HG03342 (cell line): ENCODE measurements at regions not wholly inside any gene's neighbourhood (a gene's known extent, or its start where the extent isn't known, plus 50 kb on each side); places are given as distances from the start of the nearest gene placed in this dataset.

Source experiments
- ATAC-seq: cut with Tn5 transposase; IDR thresholded peaks from one replicate; pipeline ENCODE4 v1.9.1; 2021; ENCODE audit warnings: mild to moderate bottlenecking, moderate library complexity; ENCODE audit not compliant: unreplicated experiment

DNA sequence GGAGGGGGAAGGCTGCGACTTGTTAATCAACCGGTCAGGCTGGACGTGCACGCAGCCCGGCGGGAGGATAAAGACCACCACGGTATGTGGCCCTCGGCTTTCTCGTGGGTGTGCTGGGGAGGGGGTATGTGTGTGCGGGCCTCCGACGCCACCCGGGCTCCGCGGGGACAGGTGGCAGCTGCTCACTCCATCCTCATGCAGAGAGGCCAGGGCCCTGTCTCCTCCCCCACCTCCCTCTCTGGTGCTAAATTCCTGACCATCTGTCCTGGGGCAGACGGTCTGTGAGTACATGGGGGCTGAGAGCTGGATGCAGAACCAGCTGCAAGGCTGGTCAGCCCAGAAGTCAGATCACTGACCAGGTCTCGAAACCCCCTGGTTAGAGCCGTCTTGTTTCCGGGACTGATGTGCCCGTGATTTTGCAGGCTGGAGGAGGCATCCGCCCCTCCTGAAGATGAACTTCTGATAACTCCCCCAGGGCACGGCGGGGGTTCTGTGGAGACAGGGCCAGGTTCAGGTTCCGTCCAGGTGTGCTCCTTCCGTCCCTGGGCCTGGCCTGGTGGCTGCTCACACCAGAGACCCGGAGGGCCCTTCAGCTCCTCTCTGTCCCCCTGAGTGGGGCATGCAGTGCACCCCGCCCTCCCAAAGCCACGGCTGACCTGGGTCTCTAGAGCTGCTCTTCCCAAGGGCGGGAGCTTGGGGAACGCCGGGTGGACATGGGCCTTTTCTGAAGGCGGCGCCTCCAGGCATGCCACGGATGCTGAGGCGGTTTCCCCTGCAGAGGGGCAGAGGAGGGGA is 1119.7 kb downstream of the BRD1 start:
- no peak for ATAC-seq

DNA sequence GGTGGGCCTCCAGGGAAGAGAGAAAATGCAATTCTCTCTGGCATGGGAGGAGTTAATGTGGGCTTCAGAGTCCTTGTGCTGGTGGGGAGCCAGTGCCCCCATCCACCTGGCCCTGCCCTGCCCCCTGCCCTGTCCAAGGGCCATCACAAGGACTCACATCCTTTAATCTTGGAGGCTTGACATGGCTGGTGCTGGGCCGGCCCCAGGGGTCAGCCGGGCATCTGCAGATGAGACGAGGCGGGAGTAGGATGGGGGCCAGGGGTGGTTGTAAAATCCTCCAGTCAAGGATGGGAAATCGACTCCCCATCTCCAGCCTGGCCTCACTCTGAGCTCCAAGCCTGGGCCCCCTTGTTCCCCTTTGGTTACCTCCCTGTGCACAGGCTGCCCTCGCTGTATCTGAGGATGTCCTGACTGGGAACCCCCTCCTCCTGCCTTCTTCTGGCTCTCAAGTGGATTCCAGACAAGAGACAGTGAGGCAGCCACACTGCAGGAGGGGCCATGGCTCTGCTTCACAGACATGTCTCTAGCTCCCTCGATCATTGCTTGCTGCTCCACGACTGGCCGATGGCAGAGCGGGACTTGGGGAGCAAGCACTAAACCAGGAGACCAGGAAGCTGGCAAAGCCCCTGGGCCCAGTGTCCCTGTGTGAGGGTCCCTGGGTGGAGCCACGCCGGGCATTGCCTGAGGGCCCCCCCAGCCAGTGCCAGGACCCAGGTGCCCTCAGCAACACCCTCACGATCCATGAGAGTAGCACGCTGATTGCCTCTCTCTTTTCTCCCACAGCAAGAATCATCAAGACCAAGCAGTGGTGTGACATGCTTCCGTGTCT is 1120.5 kb downstream of the BRD1 start:
- ATAC-seq: no peak

DNA sequence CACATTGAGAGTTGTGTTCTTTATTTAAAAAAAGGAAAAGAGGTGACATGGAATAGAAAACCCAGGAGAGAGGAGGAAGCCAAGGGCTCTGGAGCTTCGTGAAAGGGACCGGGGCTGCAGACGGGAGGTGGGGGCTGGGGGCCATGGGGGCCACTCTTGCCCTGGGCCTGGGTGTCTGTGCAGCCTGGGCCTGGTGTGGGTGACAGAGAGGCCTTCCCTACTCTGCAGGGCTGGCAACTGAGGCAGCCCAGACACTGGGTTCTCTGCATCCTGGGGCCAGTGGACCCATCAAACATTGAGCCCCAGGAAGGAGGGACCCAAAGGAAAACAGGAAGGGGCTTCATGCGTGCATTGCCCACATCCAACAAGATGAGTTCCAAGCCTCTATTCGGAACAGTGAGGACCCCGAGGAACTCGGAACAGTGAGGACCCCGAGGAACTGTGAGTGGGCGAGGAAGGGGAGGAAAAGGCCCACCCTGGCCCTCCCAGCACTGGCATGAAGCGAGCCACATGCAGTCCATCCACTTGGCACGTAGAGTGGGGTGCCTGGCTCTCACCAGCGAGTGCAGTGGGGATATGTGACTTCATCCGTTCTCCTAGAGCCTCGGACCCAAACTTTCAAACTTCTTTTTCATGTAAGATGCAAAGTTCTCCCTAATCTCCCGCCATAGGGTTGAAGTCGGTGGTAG is 1121.6 kb downstream of the BRD1 start:
- no peak for ATAC-seq

DNA sequence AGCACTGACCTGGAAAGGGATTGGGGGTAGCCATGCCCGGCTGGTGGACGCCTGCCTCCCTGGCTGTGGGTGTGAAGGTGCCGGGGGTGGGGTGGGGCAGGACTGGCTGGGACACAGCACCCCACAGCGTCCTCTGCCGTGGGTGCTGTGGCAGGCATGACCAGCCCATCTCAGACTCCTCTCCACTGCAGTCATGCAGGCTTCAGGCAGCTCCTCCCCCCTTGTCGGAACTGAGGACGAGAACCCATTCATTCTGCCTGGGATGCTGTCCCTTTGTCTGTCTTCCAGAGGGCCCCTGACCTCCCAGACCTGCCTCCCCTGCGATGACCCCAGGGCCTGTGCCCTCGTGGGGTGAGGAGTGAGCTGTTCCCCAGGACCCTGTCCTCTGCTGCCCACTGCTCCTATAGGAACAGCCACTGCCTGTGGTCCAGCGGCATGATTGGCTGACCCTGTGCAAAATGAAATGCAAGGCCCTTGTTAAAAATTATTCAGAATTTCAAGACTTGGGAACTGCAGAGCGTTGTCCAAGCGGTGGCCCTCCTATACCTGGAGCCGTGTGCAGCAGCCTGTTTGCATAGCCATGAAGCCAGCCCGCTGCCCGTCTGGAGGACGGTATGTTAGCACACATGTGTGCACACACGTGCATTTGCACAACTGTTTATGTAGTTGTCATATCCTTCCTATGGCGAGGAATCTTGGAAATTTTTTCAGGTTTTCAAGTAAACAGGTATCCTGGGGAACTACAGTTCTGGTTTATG is 1122.3 kb downstream of the BRD1 start:
- no peak for ATAC-seq

DNA sequence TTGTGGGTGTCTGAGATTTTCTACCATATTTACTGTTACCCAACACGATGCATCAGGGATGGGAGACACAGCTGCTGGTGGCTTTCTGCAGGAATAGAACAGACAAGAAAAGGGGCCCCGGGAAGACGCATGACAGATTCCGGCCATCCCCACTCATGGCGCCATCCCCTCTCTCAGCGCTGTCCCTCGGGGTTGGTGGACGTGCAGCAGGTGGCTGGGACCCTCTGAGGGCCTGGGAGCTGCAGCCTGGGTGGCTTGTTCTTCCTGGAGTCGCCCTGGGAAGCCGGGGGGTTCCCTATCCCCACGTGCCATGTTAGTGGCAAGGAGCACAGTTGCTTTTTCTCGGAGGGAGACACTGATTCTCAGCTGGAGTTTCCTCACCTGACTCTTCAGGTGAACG is 1123.3 kb downstream of the BRD1 start:
- no peak for ATAC-seq

DNA sequence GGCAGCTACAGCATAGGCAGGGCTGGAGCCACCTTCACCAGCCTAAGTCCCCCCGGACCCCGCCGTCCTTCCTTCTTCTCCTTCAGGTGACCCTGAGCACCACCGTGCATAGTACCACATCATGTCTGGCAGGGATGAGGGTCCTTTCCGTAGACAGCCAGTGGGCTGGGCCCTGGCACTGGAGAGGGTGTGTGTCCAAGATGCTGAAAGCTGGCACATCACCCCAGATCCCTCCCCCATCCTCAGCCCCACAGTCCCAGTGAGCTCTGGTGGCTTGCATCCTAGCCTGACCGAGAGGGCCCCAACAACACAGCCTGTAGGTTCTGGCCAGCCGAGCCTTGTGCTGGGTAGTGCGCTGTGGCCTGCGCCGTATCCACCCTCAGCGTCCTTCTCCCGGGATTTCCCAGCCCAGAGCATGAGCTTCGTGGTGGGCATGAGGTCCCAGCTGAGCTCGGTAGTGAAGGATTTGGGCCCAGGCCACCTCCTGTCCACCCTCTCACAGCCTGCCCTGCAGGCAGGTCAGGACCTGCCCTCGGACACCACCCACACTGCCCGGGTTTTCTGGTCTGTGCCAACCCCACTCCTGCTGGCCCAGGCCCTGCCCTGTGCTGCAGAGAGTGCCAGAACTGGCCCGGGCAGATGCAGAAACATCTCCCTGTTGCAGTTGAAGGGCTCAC is 1124.3 kb downstream of the BRD1 start:
- ATAC-seq: no peak

DNA sequence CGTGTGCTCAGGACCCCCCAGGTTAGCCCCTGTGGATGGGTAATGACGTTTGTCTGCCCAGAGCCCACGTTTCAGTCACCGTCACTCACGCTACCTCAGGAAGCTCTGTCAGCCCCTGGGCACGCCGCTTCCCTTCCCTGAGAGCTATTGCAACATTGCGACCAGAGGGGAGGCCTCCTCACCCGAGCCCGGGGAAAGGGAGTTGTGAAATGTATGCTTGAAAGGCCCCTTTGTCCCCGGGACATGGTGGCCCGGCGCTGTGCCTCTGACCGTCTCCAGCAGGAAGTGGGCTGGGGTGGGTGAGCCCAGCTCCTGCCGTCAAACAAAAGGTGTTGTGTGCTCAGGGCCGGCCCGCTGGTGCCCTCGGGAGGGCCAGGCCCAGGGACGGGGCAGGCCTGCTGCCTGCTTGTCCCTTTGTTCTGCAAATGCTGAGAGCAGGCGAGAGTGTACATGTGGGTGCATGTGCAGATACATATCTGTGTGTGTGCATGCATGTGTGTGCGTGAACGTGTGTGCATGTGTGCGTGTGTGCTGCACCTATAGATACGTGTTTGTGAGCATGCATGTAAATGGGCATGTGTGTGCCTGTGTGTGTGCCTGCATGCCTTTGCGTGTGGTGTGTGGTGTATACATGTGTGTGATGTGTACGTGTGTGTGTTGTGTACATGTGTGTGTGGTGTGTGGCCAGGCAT is 1125.0 kb downstream of the BRD1 start:
- no peak for ATAC-seq

DNA sequence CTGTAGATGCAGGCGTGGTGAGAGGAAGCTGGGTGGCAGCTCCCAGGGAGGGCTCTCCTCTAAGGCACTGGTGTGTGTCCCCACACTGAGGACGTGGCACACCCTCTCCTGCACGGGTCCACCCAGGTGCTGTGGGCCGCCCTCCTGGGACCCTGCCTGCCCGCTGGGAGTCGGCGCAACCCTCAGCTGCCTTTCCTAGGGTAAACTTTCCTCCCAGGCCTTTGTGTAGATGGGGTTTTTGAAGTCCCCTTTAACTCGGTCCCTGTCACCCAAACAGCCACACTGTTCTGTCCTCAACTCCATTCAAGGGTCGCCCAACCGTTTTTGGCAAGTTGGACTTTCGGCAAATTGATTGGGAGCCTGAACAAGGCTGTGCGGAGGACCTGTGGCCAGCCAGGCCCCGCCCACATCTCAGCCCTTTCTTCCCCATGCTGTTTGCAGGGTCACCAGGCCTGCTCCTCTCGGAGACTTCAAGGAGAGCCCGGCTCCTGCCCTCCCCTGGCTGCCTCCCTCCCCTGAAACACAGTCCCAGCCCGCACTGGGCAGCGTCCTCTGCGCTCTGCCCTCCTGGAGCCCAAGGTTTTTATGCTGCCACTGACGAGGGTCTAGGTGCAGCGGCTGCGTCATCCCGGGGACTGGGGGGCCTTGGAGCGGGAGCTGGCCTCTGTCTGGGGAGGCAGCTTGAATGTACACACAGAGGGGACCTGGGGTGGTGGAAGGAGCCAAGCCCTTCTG is 1126.2 kb downstream of the BRD1 start:
- ATAC-seq: no peak

DNA sequence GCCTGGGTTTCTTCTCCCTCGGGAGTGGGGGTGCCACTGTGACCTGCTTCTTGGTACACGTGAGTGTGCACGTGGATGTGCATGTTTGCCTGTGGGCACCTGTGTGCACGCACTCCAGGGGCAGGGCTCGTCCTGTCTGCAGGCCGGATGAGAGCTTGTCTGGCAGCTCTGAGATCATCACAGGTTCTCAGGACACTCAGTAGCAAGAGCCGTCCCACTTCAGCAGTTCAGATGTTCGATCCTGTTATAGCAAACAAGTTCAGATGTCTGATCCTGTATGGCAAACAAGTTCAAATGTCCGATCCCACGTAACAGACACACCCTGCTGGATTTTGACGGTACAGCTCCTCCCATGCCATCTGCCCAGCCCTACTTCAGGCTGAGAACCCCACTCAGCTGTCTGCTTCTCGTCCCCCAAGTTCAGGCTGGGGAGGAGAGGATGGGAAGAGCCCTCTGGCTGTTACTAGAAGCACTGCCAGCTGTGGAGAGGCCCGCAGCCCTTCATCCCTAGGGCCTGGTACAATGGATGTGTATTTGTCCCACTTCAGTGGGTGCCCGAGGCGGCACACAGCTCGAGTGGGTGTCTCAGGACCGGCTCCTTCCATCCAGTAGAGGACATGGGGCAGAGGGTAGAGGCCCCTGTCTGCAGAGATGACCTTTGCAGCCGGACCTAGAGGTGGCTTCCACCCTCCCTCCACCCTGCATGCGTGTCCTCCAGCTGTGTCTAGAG is 1126.9 kb downstream of the BRD1 start:
- no peak for ATAC-seq

DNA sequence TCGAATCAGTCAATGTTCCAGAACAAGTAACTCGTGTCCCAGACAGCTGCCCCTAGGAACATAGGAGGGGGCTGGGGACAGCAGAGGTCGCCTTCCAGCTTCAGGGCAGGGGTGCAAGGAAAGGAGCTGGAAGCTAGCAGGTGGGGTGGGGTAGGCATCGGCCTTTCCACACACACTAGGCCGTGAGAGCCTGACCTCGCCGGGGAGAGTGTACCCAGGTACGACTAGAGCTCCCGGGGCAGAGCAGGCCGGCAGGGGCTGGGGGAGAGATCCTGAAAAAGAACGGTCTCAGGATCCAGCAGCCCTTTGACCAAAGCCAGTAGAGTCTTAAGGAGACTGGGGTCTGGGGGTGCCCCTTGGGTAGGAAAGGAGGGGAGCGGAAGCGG is 1127.5 kb downstream of the BRD1 start:
- no peak for ATAC-seq

DNA sequence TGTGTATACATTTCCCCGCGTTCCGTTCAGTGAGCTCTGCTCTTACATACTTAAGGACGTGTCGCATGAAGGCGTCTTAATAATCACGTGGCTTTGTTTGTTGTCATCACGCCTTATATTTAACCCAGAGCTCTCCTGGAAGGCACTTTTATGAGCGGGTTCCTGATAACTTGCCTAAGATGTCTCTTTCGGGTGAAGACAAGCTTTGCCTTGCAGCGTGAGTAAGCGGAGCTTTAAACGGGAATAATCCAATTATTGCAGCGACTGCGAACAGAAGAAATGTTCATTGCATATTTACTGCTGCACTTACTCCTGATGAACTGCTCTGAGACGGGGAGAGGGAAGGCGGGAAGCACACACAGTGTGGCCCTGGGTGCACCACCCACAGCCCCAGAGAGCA is 1128.2 kb downstream of the BRD1 start:
- no peak for ATAC-seq

DNA sequence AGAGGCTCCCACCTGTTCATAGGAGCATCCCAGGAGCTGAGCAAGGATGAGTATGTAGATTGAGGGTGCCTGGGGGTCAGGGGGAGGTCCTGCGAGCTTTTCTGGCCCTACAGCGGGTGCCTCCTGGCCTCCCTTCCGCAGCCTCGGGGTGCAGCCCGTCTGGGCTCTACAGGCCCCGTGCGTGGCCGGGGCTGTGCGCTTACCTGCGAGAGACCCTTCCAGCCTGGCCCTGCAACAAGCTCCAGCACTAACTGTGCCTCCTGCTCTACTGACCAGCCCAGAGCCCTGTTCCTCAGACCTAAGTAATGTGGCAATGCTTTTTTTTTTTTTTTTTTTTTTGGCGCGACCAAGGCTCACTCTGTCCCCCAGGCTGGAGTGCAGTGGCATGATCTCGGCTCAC is 1129.1 kb downstream of the BRD1 start:
- no peak for ATAC-seq

DNA sequence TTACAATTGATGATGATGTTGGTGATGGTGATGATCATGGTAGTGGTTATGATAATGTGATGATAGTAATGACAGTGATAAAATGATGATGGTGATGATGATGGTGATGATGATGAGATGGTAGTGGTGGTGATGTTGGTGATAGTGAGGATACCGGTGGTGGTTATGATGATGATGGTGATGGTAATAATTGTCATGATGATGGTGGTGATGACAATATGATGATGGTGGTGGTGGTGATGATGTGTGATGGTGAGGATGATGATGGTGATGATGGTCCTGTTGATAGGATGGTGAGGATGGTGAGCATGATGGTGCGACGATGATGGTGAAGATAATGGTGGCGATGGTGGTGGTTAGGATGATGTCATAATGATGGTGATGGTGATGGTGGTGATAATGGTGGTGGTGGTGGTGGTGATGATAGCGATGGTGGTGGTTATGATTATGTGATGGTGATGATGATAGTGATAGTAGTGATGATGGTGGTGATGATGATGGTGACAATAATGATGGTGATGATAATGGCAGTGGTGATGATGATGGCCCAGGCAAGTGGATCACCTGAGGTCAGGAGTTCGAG is 1129.9 kb downstream of the BRD1 start:
- no peak for ATAC-seq

DNA sequence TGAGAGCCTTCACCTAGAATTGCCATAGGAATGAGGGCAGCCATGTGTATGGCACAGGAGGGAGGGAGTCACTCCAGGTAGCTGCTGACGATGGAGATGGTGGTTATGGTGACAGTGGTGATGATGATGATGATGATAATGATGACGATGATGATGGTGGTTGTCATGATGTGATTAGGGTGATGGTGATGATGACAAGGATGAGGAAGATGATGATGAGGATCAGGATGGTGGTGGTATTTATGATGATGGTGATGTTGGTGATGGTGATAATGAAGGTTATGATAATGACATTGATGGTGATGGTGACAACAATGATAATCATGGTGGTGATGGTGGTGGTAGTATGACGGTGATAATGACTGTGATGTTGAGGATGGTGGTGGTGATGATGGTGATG is 1130.5 kb downstream of the BRD1 start:
- ATAC-seq: no peak

DNA sequence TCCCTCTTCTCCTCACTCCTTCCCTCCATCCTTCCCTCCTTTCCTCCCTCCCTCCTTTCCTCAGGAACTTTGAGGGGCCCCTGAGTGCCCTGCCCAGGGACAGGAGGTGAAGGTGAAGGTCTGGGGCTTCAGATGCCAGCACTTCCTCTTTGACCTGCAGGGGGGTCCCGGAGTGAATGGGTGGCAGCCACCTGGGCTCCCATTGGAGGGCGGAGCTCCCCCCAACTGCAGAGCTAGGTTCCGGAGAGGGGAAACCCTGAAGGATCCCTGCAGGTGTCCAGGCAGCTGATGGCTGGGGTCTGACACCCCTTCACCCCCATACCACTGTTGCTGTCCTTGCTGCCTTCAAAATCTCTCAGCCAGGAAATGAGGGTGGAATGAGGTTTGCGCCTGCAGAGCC is 1131.3 kb downstream of the BRD1 start:
- no peak for ATAC-seq

DNA sequence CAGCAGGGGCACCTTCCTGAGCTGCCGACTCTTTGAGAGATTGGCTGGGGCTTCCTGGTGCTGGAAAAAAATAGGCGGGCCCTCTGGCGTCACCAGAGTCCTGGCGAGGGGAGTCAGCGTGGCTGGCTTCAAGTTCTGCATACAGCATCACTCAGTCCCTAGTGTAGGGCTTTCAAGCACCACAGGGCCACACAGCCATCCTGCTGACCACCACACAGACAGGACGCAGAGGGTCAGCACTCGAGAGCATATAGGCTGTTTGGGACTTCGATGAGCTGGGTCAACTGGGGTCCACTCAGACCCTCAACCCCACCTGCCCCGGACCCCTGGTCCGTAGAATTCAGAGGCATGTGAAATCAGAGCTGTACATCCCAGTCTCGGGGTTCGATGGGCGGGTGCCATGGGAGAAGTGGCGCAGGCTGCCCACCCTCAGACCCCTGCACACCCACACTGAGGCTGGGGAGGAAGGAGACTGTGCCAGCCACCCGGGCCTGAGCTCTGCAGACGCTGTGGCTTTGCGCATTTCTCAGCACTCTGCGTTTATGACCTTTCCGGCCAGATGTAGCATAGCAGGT is 1131.9 kb downstream of the BRD1 start:
- ATAC-seq: no peak

DNA sequence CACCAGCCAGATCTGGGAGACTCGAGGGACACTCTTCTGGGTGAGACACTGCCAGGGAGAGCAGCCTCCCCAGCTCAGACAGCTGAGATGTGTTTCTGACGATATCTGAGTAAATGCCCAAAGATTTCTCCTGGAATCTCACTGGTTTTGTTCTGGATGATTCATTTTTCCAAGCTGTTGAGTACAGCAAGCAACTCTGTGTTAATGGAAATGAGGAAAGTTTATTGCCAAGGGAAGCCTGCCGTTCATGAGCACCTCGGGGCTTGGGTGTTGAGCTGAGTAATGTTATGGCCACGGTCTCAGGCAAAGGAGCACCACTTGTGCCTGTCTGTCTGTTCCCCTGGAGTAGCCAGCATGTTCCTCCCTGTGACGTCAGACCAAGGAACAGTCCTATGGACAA is 1132.4 kb downstream of the BRD1 start:
- ATAC-seq: no peak
